Brain microvascular endothelial cell (primary cell): ENCODE measurements at regions not wholly inside any gene's neighbourhood (a gene's known extent, or its start where the extent isn't known, plus 50 kb on each side); places are given as distances from the start of the nearest gene placed in this dataset.

ENCODE experiments used
- DNase-seq: peaks from one replicate; pipeline ENCODE4 v3.0.0-alpha.2; 2020
- H3K27ac ChIP-seq: fragments of 250-450 bp; sonication (Bioruptor Pico); 2 replicates; pipeline ENCODE4 v1.5.1; 2020; ENCODE audit warnings: mild to moderate bottlenecking, moderate library complexity
- H3K27me3 ChIP-seq: fragments of 250-450 bp; sonication (Bioruptor Pico); replicated peaks from 2 replicates; pipeline ENCODE4 v1.5.1; 2020; ENCODE audit warnings: mild to moderate bottlenecking
- H3K36me3 ChIP-seq: fragments of 250-450 bp; sonication (Bioruptor Pico); replicated peaks from 2 replicates; pipeline ENCODE4 v1.5.1; 2020; ENCODE audit warnings: mild to moderate bottlenecking
- H3K4me3 ChIP-seq: 2 replicates; pipeline ENCODE4 v1.5.1; 2011; ENCODE audit warnings: low read depth, mild to moderate bottlenecking, control low read depth, low read length, moderate library complexity
- in situ Hi-C: cut with HindIII; loops from 2 replicates; pipeline ENCODE4 v1.10.0; 2017; ENCODE audit warnings: low sequenced_read_pairs, low pct_ligation_motif_present
- TF ChIP-seq, protein P1 (sequence below): IDR thresholded peaks from 2 replicates; pipeline ENCODE4 v1.5.1; 2011; ENCODE audit warnings: low read depth, mild to moderate bottlenecking, moderate library complexity, low read length, control low read depth, inconsistent platforms; ENCODE audit errors: missing control alignments

DNA sequence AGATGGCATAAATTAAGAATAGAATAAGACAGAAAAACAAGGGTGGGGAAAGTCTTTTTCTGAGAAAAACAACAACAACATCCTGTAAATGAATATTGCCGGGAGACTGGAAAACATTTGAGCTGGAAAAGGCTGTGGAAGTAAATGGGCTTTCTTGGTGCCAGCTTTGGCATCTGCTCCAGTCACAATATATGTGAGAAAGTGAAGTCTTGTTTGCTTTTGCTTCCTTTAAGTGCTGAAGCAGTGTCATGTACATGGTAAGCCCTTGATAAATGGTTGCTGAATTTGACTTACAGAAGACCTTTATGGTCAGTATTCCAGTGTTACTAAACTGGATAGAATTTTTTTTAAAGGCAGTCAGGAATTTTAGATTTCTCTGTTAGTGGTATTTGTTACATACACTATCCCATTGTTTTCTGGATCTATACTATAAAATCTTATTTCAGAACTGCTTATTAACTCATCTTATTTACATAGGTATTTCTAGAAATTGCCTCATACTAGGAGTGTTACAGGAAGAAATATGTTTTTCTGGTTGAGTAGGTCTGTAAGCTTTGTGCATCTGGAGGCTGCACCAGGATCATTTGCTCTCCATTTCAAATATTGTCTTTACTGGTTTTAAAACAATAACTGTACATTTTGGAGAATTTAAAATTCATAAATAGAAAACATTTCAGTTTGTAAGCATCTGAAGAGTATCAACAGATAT, 201.7 kb upstream of the FOXP2 start:
- in situ Hi-C loops = no loop called here
- no peak for DNase-seq

DNA sequence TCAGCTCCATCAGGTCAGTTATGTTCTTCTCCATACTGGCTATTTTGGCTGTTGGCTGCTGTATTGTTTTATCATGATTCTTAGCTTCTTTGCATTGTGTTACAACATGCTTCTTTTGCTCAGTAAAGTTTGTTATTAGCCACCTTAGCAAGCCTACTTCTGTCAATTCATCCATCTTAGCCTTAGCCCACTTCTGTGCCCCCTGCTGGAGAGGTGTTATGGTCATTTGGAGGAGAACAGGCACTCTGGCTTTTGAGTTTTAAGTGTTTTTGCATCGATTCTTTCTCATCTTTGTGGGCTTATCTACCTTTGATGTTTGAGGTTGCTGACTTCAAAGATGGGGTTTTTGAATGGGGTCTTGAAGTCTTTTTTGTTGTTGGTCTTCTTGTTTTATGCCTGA, 204.6 kb upstream of the FOXP2 start:
- H3K4me3 ChIP-seq = no peak overlapping the region
- TF ChIP-seq, protein P1, sequence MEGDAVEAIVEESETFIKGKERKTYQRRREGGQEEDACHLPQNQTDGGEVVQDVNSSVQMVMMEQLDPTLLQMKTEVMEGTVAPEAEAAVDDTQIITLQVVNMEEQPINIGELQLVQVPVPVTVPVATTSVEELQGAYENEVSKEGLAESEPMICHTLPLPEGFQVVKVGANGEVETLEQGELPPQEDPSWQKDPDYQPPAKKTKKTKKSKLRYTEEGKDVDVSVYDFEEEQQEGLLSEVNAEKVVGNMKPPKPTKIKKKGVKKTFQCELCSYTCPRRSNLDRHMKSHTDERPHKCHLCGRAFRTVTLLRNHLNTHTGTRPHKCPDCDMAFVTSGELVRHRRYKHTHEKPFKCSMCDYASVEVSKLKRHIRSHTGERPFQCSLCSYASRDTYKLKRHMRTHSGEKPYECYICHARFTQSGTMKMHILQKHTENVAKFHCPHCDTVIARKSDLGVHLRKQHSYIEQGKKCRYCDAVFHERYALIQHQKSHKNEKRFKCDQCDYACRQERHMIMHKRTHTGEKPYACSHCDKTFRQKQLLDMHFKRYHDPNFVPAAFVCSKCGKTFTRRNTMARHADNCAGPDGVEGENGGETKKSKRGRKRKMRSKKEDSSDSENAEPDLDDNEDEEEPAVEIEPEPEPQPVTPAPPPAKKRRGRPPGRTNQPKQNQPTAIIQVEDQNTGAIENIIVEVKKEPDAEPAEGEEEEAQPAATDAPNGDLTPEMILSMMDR = peak; percentile 48
- no peaks in the 10 kb centered on the region for H3K36me3 ChIP-seq
- H3K27me3 ChIP-seq = no peaks in the 10 kb centered on the region
- H3K27ac ChIP-seq = no peak overlapping the region
- in situ Hi-C loops = no loop called here
- DNase-seq = no peak

More for the DNA sequence above, 201.7 kb upstream of the FOXP2 start:
- Histone ChIP-seq H3K27me3 (no peaks in the 10 kb centered on the region), H3K4me3 (no peak overlapping the region), H3K36me3 (no peaks in the 10 kb centered on the region), H3K27ac (no peak overlapping the region)
- TF ChIP-seq, protein P1 = no peak

DNA sequence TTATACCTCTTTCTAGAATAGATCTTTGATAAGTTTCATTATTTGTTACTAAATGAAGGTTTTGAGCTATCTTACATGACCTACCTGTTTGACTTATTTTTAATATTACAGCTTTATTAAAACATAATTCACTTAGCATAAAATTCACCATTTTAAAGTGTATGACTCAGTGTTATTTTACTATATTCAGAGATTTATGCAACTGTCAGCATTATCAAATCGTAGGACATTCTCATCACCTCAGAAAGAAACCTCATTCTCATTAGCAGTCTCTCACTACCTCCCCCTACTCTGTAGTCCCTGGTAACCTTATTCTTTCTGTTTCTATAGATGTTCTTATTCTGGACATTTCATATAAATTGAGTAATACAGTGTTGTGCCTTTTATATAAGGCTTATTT, 207.9 kb upstream of the FOXP2 start:
- H3K27ac ChIP-seq = no peak overlapping the region
- H3K4me3 ChIP-seq = no peak overlapping the region
- no peaks in the 10 kb centered on the region for H3K36me3 ChIP-seq
- no peak for DNase-seq
- no peaks in the 10 kb centered on the region for H3K27me3 ChIP-seq
- in situ Hi-C loops = no loop called here
- TF ChIP-seq, protein P1 = no peak

DNA sequence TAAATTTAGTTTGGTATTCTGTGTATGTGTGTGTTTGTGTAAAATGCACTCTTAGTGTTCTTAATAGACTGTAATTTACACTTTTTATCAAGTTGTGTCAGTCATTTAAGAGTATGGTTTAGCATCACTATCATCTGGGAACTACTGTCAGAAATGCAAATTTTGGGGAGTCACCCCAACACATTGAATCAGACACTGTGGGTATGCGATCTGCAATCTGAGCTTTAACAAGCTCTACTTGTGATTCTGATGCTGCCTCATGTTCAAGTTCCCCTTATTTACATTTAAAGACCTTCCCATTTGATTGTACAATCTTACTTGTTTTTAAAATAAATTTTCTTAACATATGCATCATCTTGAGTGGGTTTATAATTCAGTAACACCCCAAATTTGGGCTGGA, 218.1 kb upstream of the FOXP2 start:
- H3K27me3 ChIP-seq = no peaks in the 10 kb centered on the region

DNA sequence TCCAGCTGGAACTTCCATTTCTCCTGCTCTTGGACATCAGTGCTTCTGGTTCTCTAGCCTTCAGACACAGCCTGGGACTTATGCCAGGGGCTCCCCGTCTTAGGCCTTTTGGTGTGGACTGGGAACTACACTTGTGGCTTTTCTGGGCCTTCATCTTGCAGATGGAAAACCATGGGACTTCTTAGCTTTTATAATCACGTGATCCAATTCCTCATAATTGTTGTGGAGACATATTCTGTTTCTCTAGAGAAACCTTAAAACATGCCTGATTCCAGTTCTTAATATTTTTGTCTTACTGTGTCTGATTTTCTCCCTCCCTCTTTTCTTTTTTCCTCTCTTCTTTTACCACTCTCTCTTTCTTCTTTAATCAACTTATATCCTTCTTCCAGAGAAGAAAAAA, 224.2 kb upstream of the FOXP2 start:
- no peaks in the 10 kb centered on the region for H3K27me3 ChIP-seq

More for the DNA sequence above, 218.1 kb upstream of the FOXP2 start:
- TF ChIP-seq, protein P1 = no peak
- H3K4me3 ChIP-seq = no peak overlapping the region
- H3K36me3 ChIP-seq = no peaks in the 10 kb centered on the region
- no peak for DNase-seq
- no peak overlapping the region for H3K27ac ChIP-seq
- in situ Hi-C loops = no loop called here

More for the DNA sequence above, 224.2 kb upstream of the FOXP2 start:
- no peak for DNase-seq
- no peak overlapping the region for H3K27ac ChIP-seq
- no peaks in the 10 kb centered on the region for H3K36me3 ChIP-seq
- in situ Hi-C loops = no loop called here
- no peak overlapping the region for H3K4me3 ChIP-seq
- TF ChIP-seq, protein P1 = no peak
